Hepatocyte (in vitro differentiated cells): ENCODE measurements at regions not wholly inside any gene's neighbourhood (a gene's known extent, or its start where the extent isn't known, plus 50 kb on each side); places are given as distances from the start of the nearest gene placed in this dataset.

Experiments used
- CTCF ChIP-seq: fragments of 200-600 bp; sonication (generic); IDR thresholded peaks from 2 replicates; pipeline ENCODE4 v1.5.1; 2016; ENCODE audit warnings: antibody characterized with exemption, mild to moderate bottlenecking; ENCODE audit not compliant: poor library complexity
- EZH2 ChIP-seq: fragments of 200-600 bp; sonication (generic); IDR thresholded peaks from 2 replicates; pipeline ENCODE4 v1.6.1; 2016; ENCODE audit warnings: antibody characterized with exemption, mild to moderate bottlenecking, borderline replicate concordance
- EZH2phosphoT487 ChIP-seq: fragments of 200-600 bp; sonication (generic); IDR thresholded peaks from one replicate; pipeline ENCODE4 v1.6.1; 2018; ENCODE audit warnings: antibody characterized with exemption, mild to moderate bottlenecking, low read depth, moderate library complexity; ENCODE audit not compliant: unreplicated experiment, severe bottlenecking

DNA sequence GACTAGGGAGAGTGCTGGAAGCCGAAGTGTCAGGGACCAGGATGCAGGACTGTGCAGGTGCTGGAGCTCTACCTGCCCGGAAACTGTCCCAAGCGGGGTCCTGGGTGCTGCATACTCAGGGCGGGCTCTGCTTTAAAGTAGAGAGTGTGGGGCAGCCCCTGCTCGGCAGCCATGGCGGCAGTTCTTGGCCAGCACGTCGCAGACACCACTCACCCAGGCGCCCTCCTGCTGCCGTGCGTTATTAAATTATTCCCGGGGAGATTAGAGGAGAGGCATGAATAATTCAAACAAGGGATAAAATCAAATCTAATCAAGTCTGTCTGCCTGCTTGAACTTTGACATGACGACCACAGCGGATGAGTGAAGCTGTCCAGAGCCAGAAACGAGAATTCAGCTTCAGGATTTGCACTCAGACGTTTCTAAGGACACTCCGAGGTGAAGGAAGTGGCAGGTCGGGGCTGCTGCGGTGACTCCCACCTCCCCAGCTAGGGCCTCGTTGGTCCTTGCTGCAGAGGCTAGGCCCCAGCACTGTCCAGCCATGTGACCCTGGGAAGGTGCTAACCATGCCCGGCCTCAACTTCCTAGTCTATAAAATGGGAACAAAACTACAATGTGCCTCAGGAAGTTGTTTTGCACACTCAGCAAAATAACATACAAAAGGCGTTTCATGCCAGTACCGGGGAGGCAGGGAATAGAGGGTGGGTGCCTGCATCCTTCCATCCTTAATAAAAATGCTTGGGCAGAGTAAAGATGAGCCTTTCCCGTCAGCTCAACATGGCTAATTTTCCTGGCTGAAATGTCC, 91.3 kb upstream of the ADAMTS2 start:
- TF ChIP-seq CTCF (no peak), EZH2 (no peak), EZH2phosphoT487 (no peak)
